Posterior vena cava (tissue), 2 donors: ENCODE measurements at regions not wholly inside any gene's neighbourhood (a gene's known extent, or its start where the extent isn't known, plus 50 kb on each side); places are given as distances from the start of the nearest gene placed in this dataset.

Source experiments
- DNase-seq: peaks from one replicate; pipeline ENCODE4 v3.0.0-alpha.2; 2020; ENCODE audit warnings: low spot score
- intact Hi-C, 2 donors: fragments of 100-400 bp; cut with DNase I; formaldehyde crosslinking; loops; one replicate each; pipeline versions ENCODE4 v1.14.1 to v1.14.2; 2022 to 2023
- donor health status: DM: yes; HTN: yes; CAD: no.
- donor health status: DM: yes; HTN: yes; CAD: no.

- DNase-seq, result peak; percentile 85
- intact Hi-C loops, result no loop called here
Observed at GRCh38 chr7:131225619-131226513, 101.8 kb upstream of the MKLN1 start.

- intact Hi-C loops, result no loop called here
- no peak for DNase-seq
Observed at GRCh38 chr7:131226514-131226865, 101.2 kb upstream of the MKLN1 start.

GRCh38 chr7:131231381-131232220, 96.1 kb upstream of the MKLN1 start:
- DNase-seq, result no peak
- intact Hi-C loops, result no loop called here

GRCh38 chr7:131232768-131233167, 94.9 kb upstream of the MKLN1 start:
- no peak for DNase-seq
- intact Hi-C loops, result no loop called here

- intact Hi-C loops, result no loop called here
- DNase-seq, result no peak
Observed at GRCh38 chr7:131233193-131233592, 94.5 kb upstream of the MKLN1 start.

- intact Hi-C loops, result no loop called here
- no peak for DNase-seq
Observed at GRCh38 chr7:131234719-131235488, 92.8 kb upstream of the MKLN1 start.

GRCh38 chr7:131235489-131236317, 92.0 kb upstream of the MKLN1 start:
- no peak for DNase-seq
- intact Hi-C loops, result no loop called here

GRCh38 chr7:131236318-131236672, 91.4 kb upstream of the MKLN1 start:
- DNase-seq, result no peak
- intact Hi-C loops, result no loop called here

- intact Hi-C loops, result no loop called here
- DNase-seq, result no peak
Observed at GRCh38 chr7:131238347-131238931, 89.2 kb upstream of the MKLN1 start.

GRCh38 chr7:131241386-131241785, 86.3 kb upstream of the MKLN1 start:
- intact Hi-C loops, result no loop called here

GRCh38 chr7:131242123-131242650, 85.5 kb upstream of the MKLN1 start:
- intact Hi-C loops, result no loop called here
- no peak for DNase-seq

More at GRCh38 chr7:131241386-131241785, 86.3 kb upstream of the MKLN1 start:
- no peak for DNase-seq

GRCh38 chr7:131244259-131244852, 83.3 kb upstream of the MKLN1 start:
- DNase-seq, result no peak

GRCh38 chr7:131249003-131249402, 78.7 kb upstream of the MKLN1 start:
- intact Hi-C loops, result no loop called here
- peak; percentile 89 for DNase-seq

More at GRCh38 chr7:131244259-131244852, 83.3 kb upstream of the MKLN1 start:
- intact Hi-C loops, result no loop called here

- intact Hi-C loops, result no loop called here
Observed at GRCh38 chr7:131249483-131249882, 78.2 kb upstream of the MKLN1 start.

GRCh38 chr7:131250331-131250730, 77.3 kb upstream of the MKLN1 start:
- DNase-seq, result no peak
- intact Hi-C loops, result no loop called here

More at GRCh38 chr7:131249483-131249882, 78.2 kb upstream of the MKLN1 start:
- no peak for DNase-seq

- intact Hi-C loops, result no loop called here
Observed at GRCh38 chr7:131251371-131251770, 76.3 kb upstream of the MKLN1 start.

GRCh38 chr7:131252976-131253375, 74.7 kb upstream of the MKLN1 start:
- DNase-seq, result no peak
- intact Hi-C loops, result no loop called here

More at GRCh38 chr7:131251371-131251770, 76.3 kb upstream of the MKLN1 start:
- DNase-seq, result no peak

GRCh38 chr7:131254211-131254610, 73.5 kb upstream of the MKLN1 start:
- intact Hi-C loops, result no loop called here
- DNase-seq, result no peak
